GM12872 (cell line): ENCODE measurements at regions not wholly inside any gene's neighbourhood (a gene's known extent, or its start where the extent isn't known, plus 50 kb on each side); places are given as distances from the start of the nearest gene placed in this dataset.

Source experiments
- TF ChIP-seq, protein P1 (sequence below): IDR thresholded peaks from 3 replicates; pipeline ENCODE4 v1.5.1; 2011; ENCODE audit warnings: low read depth, mild to moderate bottlenecking, low read length, moderate library complexity; ENCODE audit not compliant: insufficient read depth

GRCh38 chr5:5969942-5970483 is 408.3 kb downstream of the MED10 start:
- TF ChIP-seq, protein P1, sequence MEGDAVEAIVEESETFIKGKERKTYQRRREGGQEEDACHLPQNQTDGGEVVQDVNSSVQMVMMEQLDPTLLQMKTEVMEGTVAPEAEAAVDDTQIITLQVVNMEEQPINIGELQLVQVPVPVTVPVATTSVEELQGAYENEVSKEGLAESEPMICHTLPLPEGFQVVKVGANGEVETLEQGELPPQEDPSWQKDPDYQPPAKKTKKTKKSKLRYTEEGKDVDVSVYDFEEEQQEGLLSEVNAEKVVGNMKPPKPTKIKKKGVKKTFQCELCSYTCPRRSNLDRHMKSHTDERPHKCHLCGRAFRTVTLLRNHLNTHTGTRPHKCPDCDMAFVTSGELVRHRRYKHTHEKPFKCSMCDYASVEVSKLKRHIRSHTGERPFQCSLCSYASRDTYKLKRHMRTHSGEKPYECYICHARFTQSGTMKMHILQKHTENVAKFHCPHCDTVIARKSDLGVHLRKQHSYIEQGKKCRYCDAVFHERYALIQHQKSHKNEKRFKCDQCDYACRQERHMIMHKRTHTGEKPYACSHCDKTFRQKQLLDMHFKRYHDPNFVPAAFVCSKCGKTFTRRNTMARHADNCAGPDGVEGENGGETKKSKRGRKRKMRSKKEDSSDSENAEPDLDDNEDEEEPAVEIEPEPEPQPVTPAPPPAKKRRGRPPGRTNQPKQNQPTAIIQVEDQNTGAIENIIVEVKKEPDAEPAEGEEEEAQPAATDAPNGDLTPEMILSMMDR = no peak

- TF ChIP-seq, protein P1 = no peak
Measured at GRCh38 chr5:5968981-5969380, 409.4 kb downstream of the MED10 start.

GRCh38 chr5:5967944-5968343 is 410.4 kb downstream of the MED10 start:
- TF ChIP-seq, protein P1 = no peak

GRCh38 chr5:5967373-5967772 is 411.0 kb downstream of the MED10 start:
- TF ChIP-seq, protein P1 = no peak

DNA sequence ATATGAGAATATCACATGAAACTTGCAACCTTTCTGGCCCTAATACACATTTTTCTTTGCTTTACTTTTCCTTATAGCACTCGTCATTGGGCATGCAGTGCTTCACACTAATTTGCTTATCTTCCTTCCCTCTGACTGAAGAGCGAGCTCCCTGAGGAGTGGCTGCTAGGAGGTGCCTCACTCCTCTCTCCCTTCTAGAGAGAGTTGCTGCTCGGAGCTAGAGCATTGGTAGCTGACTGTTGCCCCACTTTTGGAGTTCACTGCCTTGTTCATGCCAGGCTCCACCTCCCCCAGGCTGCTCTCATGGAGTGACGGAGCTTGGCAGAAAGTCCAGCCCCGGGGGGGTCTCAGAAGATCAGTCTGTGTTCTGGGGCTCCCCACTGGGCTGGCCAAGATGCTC is 413.2 kb downstream of the MED10 start:
- TF ChIP-seq, protein P1 = no peak

DNA sequence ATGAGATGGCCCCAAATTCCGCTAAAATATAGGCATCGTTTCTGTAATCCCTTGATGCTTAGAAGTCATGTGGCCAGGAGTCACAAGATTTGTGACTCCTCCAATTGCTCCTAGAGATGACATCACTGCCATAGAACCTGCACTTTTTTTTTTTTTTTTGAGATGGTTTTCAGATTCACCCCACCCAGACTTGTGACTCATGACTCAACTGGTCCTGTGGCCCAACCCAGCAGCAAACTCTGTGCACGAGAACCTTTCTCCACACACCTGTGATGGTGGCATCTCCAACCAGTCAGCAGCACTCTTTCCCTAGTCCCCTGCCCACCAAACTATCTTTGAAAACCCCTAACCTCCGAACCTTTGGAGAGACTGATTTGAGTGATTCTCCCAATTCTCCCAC is 414.0 kb downstream of the MED10 start:
- TF ChIP-seq, protein P1 = no peak

- TF ChIP-seq, protein P1 = no peak
Measured at GRCh38 chr5:5957737-5958136, 420.6 kb downstream of the MED10 start.

DNA sequence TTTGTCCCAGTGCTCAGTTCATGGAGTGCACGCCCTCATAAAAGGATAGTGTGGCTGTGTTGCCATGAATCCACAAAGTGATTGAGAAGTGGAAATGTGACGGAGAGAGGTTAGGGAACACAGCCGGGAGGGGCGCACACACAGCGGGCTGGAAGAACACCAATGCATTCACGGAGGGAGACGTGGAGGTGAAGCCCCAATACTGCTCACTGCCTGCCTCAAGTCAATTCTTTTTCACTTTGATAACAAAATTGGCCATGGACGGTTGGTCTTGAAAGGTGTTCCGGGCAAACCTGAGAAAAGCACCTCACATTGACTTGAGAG is 424.1 kb downstream of the MED10 start:
- TF ChIP-seq, protein P1 = no peak
